Tibial artery (tissue), 4 donors: ENCODE measurements at regions not wholly inside any gene's neighbourhood (a gene's known extent, or its start where the extent isn't known, plus 50 kb on each side); places are given as distances from the start of the nearest gene placed in this dataset.
"Not testable (repeated sequence)": the region's sequence is repeated elsewhere in the genome, so short reads cannot be mapped to it uniquely, and the experiment has no call there.

Experiments used
- DNase-seq, 2 donors: peaks; one replicate each; pipeline ENCODE4 v3.0.0-alpha.2; 2019
- H3K27ac ChIP-seq, 2 donors: fragments of 200-600 bp; sonication (generic) in 1 of 2; 1 replicate in 1 of 2; 2 replicates in 1 of 2; pipeline ENCODE4 v1.5.1; 2018 to 2019; ENCODE audit warnings: mild to moderate bottlenecking in 1 of 2
- H3K27me3 ChIP-seq, 2 donors: fragments of 200-600 bp; sonication (generic) in 1 of 2; one replicate each; pipeline versions ENCODE4 v1.5.1 to v1.6.0; 2016 to 2019
- H3K36me3 ChIP-seq, 3 donors: fragments of 200-600 bp; sonication (generic) in 2 of 3; one replicate each; pipeline ENCODE4 v1.5.1; 2016 to 2019; ENCODE audit warnings: mild to moderate bottlenecking in 2 of 3
- H3K4me1 ChIP-seq, 4 donors: fragments of 200-600 bp; sonication (generic) in 2 of 4; 1 replicate in 3 of 4; 2 replicates in 1 of 4; pipeline ENCODE4 v1.5.1; 2016 to 2019
- H3K4me3 ChIP-seq, 2 donors: fragments of 200-600 bp; sonication (generic) in 1 of 2; 1 replicate in 1 of 2; 2 replicates in 1 of 2; pipeline ENCODE4 v1.5.1; 2018 to 2019; ENCODE audit warnings: mild to moderate bottlenecking in 2 of 2
- H3K9me3 ChIP-seq, 3 donors: fragments of 200-600 bp; sonication (generic) in 1 of 3; one replicate each; pipeline ENCODE4 v1.5.1; 2016 to 2019
- CTCF ChIP-seq, 2 experiments: fragments of 200-600 bp in 1 of 2; fragments of 450-650 bp in 1 of 2; IDR thresholded peaks; one replicate each; pipeline ENCODE4 v1.5.1; 2017 to 2019; ENCODE audit warnings: antibody characterized with exemption in 2 of 2, mild to moderate bottlenecking in 1 of 2, moderate library complexity in 1 of 2
- intact Hi-C: fragments of 100-400 bp; cut with DNase I; formaldehyde crosslinking; loops from one replicate; pipeline ENCODE4 v1.15.0; 2023; ENCODE audit warnings: low total_unique reads

- intact Hi-C loops = no loop called here
- H3K9me3 ChIP-seq = no peaks in the 10 kb centered on the region
- no peaks in the 10 kb centered on the region for H3K36me3 ChIP-seq
- H3K27me3 ChIP-seq = no peaks in the 10 kb centered on the region
- no peak for TF ChIP-seq CTCF (IDR thresholded peaks at IDR 0.05)
- H3K27ac ChIP-seq = no peak overlapping the region
- DNase-seq = no peak
- H3K4me3 ChIP-seq = no peak overlapping the region
- no peaks in the 10 kb centered on the region for H3K4me1 ChIP-seq
Observed at GRCh38 chrX:42290608-42291007, 367.3 kb upstream of the CASK start.

GRCh38 chrX:42289492-42290385 is 366.4 kb upstream of the CASK start:
- no peaks in the 10 kb centered on the region for H3K4me1 ChIP-seq
- TF ChIP-seq CTCF (IDR thresholded peaks at IDR 0.05) = no peak
- DNase-seq = no peak
- H3K36me3 ChIP-seq = no peaks in the 10 kb centered on the region
- H3K4me3 ChIP-seq = no peak overlapping the region
- intact Hi-C loops = no loop called here
- H3K27me3 ChIP-seq = no peaks in the 10 kb centered on the region
- no peak overlapping the region for H3K27ac ChIP-seq
- H3K9me3 ChIP-seq = no peaks in the 10 kb centered on the region

GRCh38 chrX:42285681-42286080 is 362.3 kb upstream of the CASK start:
- H3K4me1 ChIP-seq, DNase-seq, H3K4me3 ChIP-seq, H3K36me3 ChIP-seq, H3K27me3 ChIP-seq, intact Hi-C loops, H3K27ac ChIP-seq, H3K9me3 ChIP-seq: not testable (repeated sequence)

GRCh38 chrX:42276982-42277690 is 353.8 kb upstream of the CASK start:
- H3K27me3 ChIP-seq = no peaks in the 10 kb centered on the region
- no peak overlapping the region for H3K4me3 ChIP-seq
- intact Hi-C loops = no loop called here
- no peak overlapping the region for H3K27ac ChIP-seq
- H3K9me3 ChIP-seq = no peaks in the 10 kb centered on the region
- no peak for TF ChIP-seq CTCF (IDR thresholded peaks at IDR 0.05)
- no peak for DNase-seq
- no peaks in the 10 kb centered on the region for H3K36me3 ChIP-seq
- H3K4me1 ChIP-seq = no peaks in the 10 kb centered on the region

- intact Hi-C loops = no loop called here
- Histone ChIP-seq H3K36me3 (no peaks in the 10 kb centered on the region), H3K27ac (no peak overlapping the region), H3K27me3 (no peaks in the 10 kb centered on the region), H3K4me1 (no peaks in the 10 kb centered on the region), H3K4me3 (no peak overlapping the region), H3K9me3 (no peaks in the 10 kb centered on the region)
- no peak for DNase-seq
- TF ChIP-seq CTCF (IDR thresholded peaks at IDR 0.05) = no peak
Observed at GRCh38 chrX:42274151-42274550, 350.8 kb upstream of the CASK start.

- no peaks in the 10 kb centered on the region for H3K36me3 ChIP-seq
- no peak overlapping the region for H3K4me3 ChIP-seq
- H3K4me1 ChIP-seq = no peaks in the 10 kb centered on the region
- intact Hi-C loops = no loop called here
- TF ChIP-seq CTCF (IDR thresholded peaks at IDR 0.05) = no peak
- no peak for DNase-seq
- H3K27ac ChIP-seq = no peak overlapping the region
- no peaks in the 10 kb centered on the region for H3K27me3 ChIP-seq
- H3K9me3 ChIP-seq = no peaks in the 10 kb centered on the region
Observed at GRCh38 chrX:42273387-42273786, 350.0 kb upstream of the CASK start.
